ENCODE measurements at regions not wholly inside any gene's neighbourhood (a gene's known extent, or its start where the extent isn't known, plus 50 kb on each side); places are given as distances from the start of the nearest gene placed in this dataset.

DNA sequence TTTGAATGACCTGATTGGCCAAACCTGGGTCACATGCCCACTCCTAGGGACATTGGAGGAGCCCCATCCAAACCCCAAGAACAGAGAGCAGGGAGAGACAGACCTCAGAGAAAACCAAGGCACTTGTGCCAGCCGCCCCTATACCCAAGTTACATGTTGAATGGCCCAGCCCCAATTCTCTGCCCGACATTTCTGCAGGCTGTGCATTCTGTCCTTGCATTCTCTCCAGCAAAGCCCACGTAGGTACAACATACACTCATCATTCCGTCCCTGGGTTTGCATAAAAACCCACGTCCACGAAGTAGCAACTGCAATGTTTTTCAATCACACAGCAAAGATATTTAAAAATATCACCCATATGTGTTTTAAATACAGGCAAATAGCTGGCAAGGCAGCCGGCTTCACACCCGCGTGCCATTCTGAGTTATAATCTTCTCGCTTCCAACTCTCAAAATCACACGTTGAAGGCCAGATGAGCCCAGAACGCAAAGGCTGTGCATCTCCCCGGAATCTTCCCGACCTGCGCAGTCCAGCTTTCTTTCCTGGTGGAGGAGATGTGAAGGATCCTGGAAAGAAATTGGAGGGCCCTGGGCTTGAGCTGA lies 91.7 kb upstream of the MYL2 start:
- Histone ChIP-seq H3K36me3 (ENCODE audit: insufficient read depth) (no peaks in the 10 kb centered on the region), H3K79me2 (ENCODE audit: insufficient read depth, low read depth) (no peaks in the 10 kb centered on the region), H2AFZ (ENCODE audit: low read depth) (no peak overlapping the region), H3K9ac (no peak overlapping the region), H3K4me2 (no peak overlapping the region), H3K4me1 (ENCODE audit: low read depth, poor library complexity, severe bottlenecking) (no peaks in the 10 kb centered on the region), H3K4me3 (IDR thresholded peaks at IDR 0.05; ENCODE audit: insufficient read depth, low read depth, low read length) (no peak overlapping the region), H3K27ac (no peak overlapping the region), H3K27me3 (ENCODE audit: insufficient read depth, low read depth) (no peaks in the 10 kb centered on the region), H4K20me1 (ENCODE audit: insufficient read depth) (no peaks in the 10 kb centered on the region)
- TF ChIP-seq, protein P1, sequence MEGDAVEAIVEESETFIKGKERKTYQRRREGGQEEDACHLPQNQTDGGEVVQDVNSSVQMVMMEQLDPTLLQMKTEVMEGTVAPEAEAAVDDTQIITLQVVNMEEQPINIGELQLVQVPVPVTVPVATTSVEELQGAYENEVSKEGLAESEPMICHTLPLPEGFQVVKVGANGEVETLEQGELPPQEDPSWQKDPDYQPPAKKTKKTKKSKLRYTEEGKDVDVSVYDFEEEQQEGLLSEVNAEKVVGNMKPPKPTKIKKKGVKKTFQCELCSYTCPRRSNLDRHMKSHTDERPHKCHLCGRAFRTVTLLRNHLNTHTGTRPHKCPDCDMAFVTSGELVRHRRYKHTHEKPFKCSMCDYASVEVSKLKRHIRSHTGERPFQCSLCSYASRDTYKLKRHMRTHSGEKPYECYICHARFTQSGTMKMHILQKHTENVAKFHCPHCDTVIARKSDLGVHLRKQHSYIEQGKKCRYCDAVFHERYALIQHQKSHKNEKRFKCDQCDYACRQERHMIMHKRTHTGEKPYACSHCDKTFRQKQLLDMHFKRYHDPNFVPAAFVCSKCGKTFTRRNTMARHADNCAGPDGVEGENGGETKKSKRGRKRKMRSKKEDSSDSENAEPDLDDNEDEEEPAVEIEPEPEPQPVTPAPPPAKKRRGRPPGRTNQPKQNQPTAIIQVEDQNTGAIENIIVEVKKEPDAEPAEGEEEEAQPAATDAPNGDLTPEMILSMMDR (conservative IDR thresholded peaks at IDR 0.05; ENCODE audit: low read depth, low read length): no peak

DNA sequence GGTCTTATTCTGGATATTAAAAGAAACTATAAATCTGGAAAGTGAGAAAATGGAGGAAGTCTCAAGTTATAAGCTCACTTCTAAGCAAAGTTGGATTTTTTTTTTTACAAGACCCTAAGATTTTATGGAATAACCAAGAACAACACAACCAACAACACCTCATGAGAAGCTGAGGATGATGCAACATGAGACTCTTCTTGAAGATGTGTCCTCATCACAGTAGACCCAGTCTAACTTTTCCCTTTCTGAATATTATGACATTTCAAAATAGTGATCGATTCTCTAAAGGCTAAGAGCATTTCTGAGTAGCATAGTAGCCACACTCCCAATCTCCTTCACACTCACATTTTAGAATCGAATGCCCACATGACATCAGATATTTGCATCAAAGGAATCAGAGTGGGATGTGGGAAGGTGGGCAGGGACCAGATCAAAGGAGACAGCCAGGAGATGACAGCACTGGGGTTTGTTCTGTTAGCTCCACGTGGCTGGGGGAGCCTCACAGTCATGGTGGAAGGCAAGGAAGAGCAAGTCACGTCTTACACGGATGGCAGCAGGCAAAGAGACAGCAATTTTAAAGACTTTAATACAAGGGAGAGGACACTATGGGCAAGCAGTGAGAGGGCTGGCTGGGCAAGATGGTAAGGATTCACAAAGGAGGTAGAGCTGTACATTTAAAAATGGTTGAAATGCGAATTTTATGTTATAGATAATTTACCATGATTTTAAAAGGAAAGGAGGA lies 90.7 kb upstream of the MYL2 start:
- TF ChIP-seq, protein P1 (conservative IDR thresholded peaks at IDR 0.05; ENCODE audit: low read depth, low read length): no peak
- H3K4me1 ChIP-seq (ENCODE audit: low read depth, poor library complexity, severe bottlenecking): no peaks in the 10 kb centered on the region
- H3K36me3 ChIP-seq (ENCODE audit: insufficient read depth): no peaks in the 10 kb centered on the region
- no peak overlapping the region for H3K27ac ChIP-seq
- no peak overlapping the region for H3K4me2 ChIP-seq
- H3K4me3 ChIP-seq (IDR thresholded peaks at IDR 0.05; ENCODE audit: insufficient read depth, low read depth, low read length): no peak overlapping the region
- H3K9ac ChIP-seq: no peak overlapping the region
- no peaks in the 10 kb centered on the region for H3K27me3 ChIP-seq (ENCODE audit: insufficient read depth, low read depth)
- H4K20me1 ChIP-seq (ENCODE audit: insufficient read depth): no peaks in the 10 kb centered on the region
- H3K79me2 ChIP-seq (ENCODE audit: insufficient read depth, low read depth): no peaks in the 10 kb centered on the region
- no peak overlapping the region for H2AFZ ChIP-seq (ENCODE audit: low read depth)

DNA sequence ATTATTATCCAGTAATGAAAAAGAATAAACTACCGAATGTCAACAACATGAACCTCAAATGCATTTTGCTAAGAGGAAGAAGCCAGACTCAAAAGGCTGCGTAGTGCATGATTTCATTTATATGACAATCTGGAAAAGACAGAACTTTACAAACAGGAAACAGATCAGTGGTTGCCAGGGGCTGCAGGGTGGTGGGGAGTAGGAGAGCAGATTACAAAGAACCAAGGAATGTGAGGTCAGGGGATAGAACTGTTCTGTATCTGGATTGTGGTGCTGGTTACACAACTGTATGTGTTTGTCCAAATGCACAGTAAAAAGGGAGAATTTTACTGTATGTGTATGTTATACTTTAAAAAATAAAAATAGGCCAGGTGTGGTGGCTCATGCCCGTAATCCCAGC lies 89.7 kb upstream of the MYL2 start:
- Histone ChIP-seq H2AFZ (ENCODE audit: low read depth) (no peak overlapping the region), H3K4me3 (IDR thresholded peaks at IDR 0.05; ENCODE audit: insufficient read depth, low read depth, low read length) (no peak overlapping the region), H3K27ac (no peak overlapping the region), H4K20me1 (ENCODE audit: insufficient read depth) (no peaks in the 10 kb centered on the region), H3K79me2 (ENCODE audit: insufficient read depth, low read depth) (no peaks in the 10 kb centered on the region), H3K9ac (no peak overlapping the region), H3K27me3 (ENCODE audit: insufficient read depth, low read depth) (no peaks in the 10 kb centered on the region), H3K4me2 (no peak overlapping the region), H3K36me3 (ENCODE audit: insufficient read depth) (no peaks in the 10 kb centered on the region), H3K4me1 (ENCODE audit: low read depth, poor library complexity, severe bottlenecking) (no peaks in the 10 kb centered on the region)
- TF ChIP-seq, protein P1 (conservative IDR thresholded peaks at IDR 0.05; ENCODE audit: low read depth, low read length): no peak

DNA sequence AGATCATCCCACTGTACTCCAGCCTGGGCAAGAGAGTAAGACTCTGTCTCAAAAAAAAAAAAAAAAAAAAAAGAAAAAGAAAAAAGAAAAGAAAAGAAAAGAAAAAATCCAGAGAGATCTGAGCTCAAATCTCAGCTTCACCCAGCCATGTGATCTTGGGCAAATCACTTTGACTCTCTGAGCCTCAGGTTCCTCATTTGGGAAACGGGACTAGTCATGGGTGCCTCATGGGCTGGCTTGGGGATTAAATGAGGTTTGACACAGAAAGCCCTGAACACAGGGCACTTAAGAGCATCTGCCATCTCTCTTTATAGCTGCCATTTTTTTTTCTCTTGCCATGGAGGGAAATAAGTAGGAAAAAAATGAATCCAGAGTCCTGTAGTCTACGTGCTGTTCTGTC lies 86.2 kb upstream of the MYL2 start:
- H3K79me2 ChIP-seq (ENCODE audit: insufficient read depth, low read depth): no peaks in the 10 kb centered on the region
- H3K27ac ChIP-seq: no peak overlapping the region
- TF ChIP-seq, protein P1 (conservative IDR thresholded peaks at IDR 0.05; ENCODE audit: low read depth, low read length): no peak
- no peaks in the 10 kb centered on the region for H3K4me1 ChIP-seq (ENCODE audit: low read depth, poor library complexity, severe bottlenecking)
- H3K36me3 ChIP-seq (ENCODE audit: insufficient read depth): no peaks in the 10 kb centered on the region
- H2AFZ ChIP-seq (ENCODE audit: low read depth): no peak overlapping the region
- no peak overlapping the region for H3K4me3 ChIP-seq (IDR thresholded peaks at IDR 0.05; ENCODE audit: insufficient read depth, low read depth, low read length)
- H3K27me3 ChIP-seq (ENCODE audit: insufficient read depth, low read depth): no peaks in the 10 kb centered on the region
- no peaks in the 10 kb centered on the region for H4K20me1 ChIP-seq (ENCODE audit: insufficient read depth)
- H3K4me2 ChIP-seq: no peak overlapping the region
- no peak overlapping the region for H3K9ac ChIP-seq
